H7 (cell line): ENCODE measurements at regions not wholly inside any gene's neighbourhood (a gene's known extent, or its start where the extent isn't known, plus 50 kb on each side); places are given as distances from the start of the nearest gene placed in this dataset.
"Not testable (repeated sequence)": the region's sequence is repeated elsewhere in the genome, so short reads cannot be mapped to it uniquely, and the experiment has no call there.

Experiments
- DNase-seq: peaks from one replicate; pipeline ENCODE4 v3.0.0; 2012
- H3K27me3 ChIP-seq: 2 replicates; pipeline ENCODE4 v1.6.0; 2011; ENCODE audit warnings: mild to moderate bottlenecking, low read length; ENCODE audit not compliant: control insufficient read depth, insufficient read depth
- H3K36me3 ChIP-seq: replicated peaks from 2 replicates; pipeline ENCODE4 v1.5.1; 2011; ENCODE audit warnings: low read length; ENCODE audit not compliant: control insufficient read depth, insufficient read depth
- H3K4me3 ChIP-seq: 2 replicates; pipeline ENCODE4 v1.5.1; 2011; ENCODE audit warnings: low read depth, mild to moderate bottlenecking, control low read depth, low read length, moderate library complexity; ENCODE audit not compliant: insufficient read depth

GRCh38 chr11:69580529-69580928 lies 60.4 kb upstream of the CCND1 start:
- no peaks in the 10 kb centered on the region for H3K27me3 ChIP-seq
- H3K4me3 ChIP-seq: no peak overlapping the region
- no peaks in the 10 kb centered on the region for H3K36me3 ChIP-seq
- DNase-seq: no peak

- H3K36me3 ChIP-seq: no peaks in the 10 kb centered on the region
- no peak for DNase-seq
- H3K27me3 ChIP-seq: no peaks in the 10 kb centered on the region
- H3K4me3 ChIP-seq: no peak overlapping the region
Measured at GRCh38 chr11:69582756-69583467, 58.0 kb upstream of the CCND1 start.

DNA sequence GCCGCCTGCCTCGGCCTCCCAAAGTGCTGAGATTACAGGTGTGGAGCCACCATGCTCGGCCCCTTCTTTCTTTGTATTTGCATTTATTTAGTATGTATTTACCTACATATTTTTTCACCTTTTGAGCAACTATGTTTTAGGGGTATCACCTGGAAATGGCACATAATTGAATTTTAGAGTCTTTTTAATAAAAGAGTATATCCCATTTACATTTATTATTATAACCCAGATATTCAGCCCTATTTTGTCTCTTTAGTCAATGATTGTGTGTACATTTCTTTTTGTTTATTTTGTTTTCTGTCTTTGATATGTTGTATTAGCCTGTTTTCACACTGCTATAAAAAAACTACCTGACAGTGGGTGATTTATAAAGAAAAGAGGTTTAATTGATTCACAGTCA lies 56.8 kb upstream of the CCND1 start:
- no peak for DNase-seq
- Histone ChIP-seq H3K4me3 (no peak overlapping the region), H3K36me3 (no peaks in the 10 kb centered on the region), H3K27me3 (no peaks in the 10 kb centered on the region)

- Histone ChIP-seq H3K36me3 (no peaks in the 10 kb centered on the region), H3K27me3 (no peaks in the 10 kb centered on the region), H3K4me3 (no peak overlapping the region)
- DNase-seq: no peak
Measured at GRCh38 chr11:69585385-69585784, 55.6 kb upstream of the CCND1 start.

- DNase-seq: no peak
- H3K4me3 ChIP-seq: no peak overlapping the region
- no peaks in the 10 kb centered on the region for H3K27me3 ChIP-seq
- no peaks in the 10 kb centered on the region for H3K36me3 ChIP-seq
Measured at GRCh38 chr11:69587454-69588090, 53.4 kb upstream of the CCND1 start.

DNA sequence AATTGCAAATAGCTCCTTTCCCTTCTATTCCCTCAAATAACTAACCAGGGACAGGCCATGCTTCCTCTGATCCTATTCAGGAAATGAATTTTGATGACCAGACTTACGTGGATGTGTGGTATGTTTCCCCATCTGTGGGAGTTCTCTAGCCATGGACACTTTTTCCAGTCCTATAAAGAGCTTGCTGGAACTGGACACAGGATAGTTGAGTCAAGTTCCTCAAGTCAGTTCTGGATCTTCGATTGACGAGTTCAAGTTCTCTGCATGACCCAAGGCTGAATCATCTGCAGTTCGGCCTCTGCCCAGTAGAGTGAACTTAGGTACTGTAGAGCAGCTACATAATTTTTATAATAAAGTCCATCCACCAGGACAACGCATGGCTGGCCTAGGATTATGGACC lies 52.7 kb upstream of the CCND1 start:
- Histone ChIP-seq H3K36me3 (no peaks in the 10 kb centered on the region), H3K27me3 (no peaks in the 10 kb centered on the region), H3K4me3 (no peak overlapping the region)
- no peak for DNase-seq

DNA sequence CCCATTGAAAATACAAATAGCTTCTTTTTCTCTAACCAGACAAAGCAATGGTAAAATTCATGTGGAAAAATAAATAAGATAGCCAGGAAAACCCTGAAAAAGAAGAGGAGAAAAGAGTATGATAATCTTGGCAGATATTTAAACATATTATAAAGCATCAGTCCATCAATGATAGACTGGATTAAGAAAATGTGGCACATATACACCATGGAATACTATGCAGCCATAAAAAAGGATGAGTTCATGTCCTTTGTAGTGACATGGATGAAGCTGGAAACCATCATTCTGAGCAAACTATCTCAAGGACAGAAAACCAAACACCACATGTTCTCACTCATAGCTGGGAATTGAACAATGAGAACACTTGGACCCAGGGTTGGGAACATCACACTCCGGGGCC lies 50.9 kb upstream of the CCND1 start:
- not testable (repeated sequence) for H3K4me3 ChIP-seq, H3K27me3 ChIP-seq, H3K36me3 ChIP-seq, DNase-seq
